Inflammatory macrophage treated with lipopolysaccharide for 1 hour (primary cell): ENCODE measurements at regions not wholly inside any gene's neighbourhood (a gene's known extent, or its start where the extent isn't known, plus 50 kb on each side); places are given as distances from the start of the nearest gene placed in this dataset.
A peak's percentile ranks its signal among the peaks of the same experiment; 100 is the strongest.

ENCODE experiments used
- DNase-seq, 2 donors: peaks; one replicate each; pipeline ENCODE4 v3.0.0-alpha.2; 2020 to 2022

- DNase-seq, result no peak
Measured at GRCh38 chr2:120480903-120481445, 135.0 kb downstream of the INHBB start.

GRCh38 chr2:120481446-120482194 is 135.7 kb downstream of the INHBB start:
- no peak for DNase-seq

GRCh38 chr2:120482334-120482733 is 136.4 kb downstream of the INHBB start:
- no peak for DNase-seq

GRCh38 chr2:120483355-120483754 is 137.4 kb downstream of the INHBB start:
- no peak for DNase-seq

GRCh38 chr2:120485096-120485495 is 139.2 kb downstream of the INHBB start:
- DNase-seq, result no peak

GRCh38 chr2:120486441-120486840 is 140.5 kb downstream of the INHBB start:
- no peak for DNase-seq

GRCh38 chr2:120486946-120487345 is 141.0 kb downstream of the INHBB start:
- peak in 1 of 2 donors; percentile 23 for DNase-seq

GRCh38 chr2:120488531-120488930 is 142.6 kb downstream of the INHBB start:
- DNase-seq, result no peak

GRCh38 chr2:120489023-120489422 is 143.1 kb downstream of the INHBB start:
- no peak for DNase-seq

- DNase-seq, result no peak
Measured at GRCh38 chr2:120490091-120490798, 144.3 kb downstream of the INHBB start.

- no peak for DNase-seq
Measured at GRCh38 chr2:120491111-120491625, 145.2 kb downstream of the INHBB start.

GRCh38 chr2:120493231-120493630 is 147.3 kb downstream of the INHBB start:
- no peak for DNase-seq

- no peak for DNase-seq
Measured at GRCh38 chr2:120494446-120494845, 148.5 kb downstream of the INHBB start.

GRCh38 chr2:120495586-120495985 is 149.7 kb downstream of the INHBB start:
- DNase-seq, result no peak

- no peak for DNase-seq
Measured at GRCh38 chr2:120496235-120496634, 150.3 kb downstream of the INHBB start.

GRCh38 chr2:120496759-120497158 is 150.8 kb downstream of the INHBB start:
- no peak for DNase-seq

GRCh38 chr2:120497261-120497977 is 151.5 kb downstream of the INHBB start:
- DNase-seq, result no peak

GRCh38 chr2:120498121-120498520 is 152.2 kb downstream of the INHBB start:
- DNase-seq, result peak; percentile 12 to 23

GRCh38 chr2:120498576-120499394 is 152.8 kb downstream of the INHBB start:
- no peak for DNase-seq

- no peak for DNase-seq
Measured at GRCh38 chr2:120499784-120500495, 154.0 kb downstream of the INHBB start.

GRCh38 chr2:120501591-120501990 is 155.7 kb downstream of the INHBB start:
- DNase-seq, result no peak

GRCh38 chr2:120502357-120502756 is 156.4 kb downstream of the INHBB start:
- no peak for DNase-seq
